ENCODE measurements at regions not wholly inside any gene's neighbourhood (a gene's known extent, or its start where the extent isn't known, plus 50 kb on each side); places are given as distances from the start of the nearest gene placed in this dataset.

DNA sequence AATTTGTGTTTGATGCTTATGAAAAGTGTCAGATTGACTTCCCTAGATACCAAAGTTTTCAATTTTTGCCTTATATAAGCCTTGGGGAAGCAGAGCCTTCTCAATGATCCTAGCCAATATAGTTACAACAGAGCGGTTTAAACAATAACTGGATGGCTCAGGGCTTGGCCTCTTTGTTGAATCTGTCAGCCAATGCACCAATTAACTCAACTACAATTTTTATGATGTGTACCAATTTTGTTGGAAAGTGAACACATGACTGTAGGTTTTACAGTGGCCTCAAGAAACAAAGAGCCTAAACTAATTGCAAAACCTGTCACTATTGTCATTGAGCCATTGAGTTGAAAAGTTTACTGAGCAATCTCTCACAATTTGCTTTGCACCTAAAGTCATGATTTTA lies 71.6 kb upstream of the RGS18 start:
- TF ChIP-seq MEIS1 (CRISPR knock-in tag; IDR thresholded peaks at IDR 0.05; ENCODE audit: borderline replicate concordance) (no peak), MTF1 (CRISPR knock-in tag; IDR thresholded peaks at IDR 0.05) (no peak), ZFP1 (CRISPR knock-in tag; IDR thresholded peaks at IDR 0.05) (no peak), ESRRA (CRISPR knock-in tag; IDR thresholded peaks at IDR 0.05; ENCODE audit: low read depth) (no peak), ATF3 (CRISPR knock-in tag; IDR thresholded peaks at IDR 0.05) (no peak), MIER3 (CRISPR knock-in tag; IDR thresholded peaks at IDR 0.05; ENCODE audit: borderline replicate concordance) (no peak), EZH2 (conservative IDR thresholded peaks at IDR 0.05; ENCODE audit: low read depth, low read length) (no peak), FOXM1 (CRISPR knock-in tag; IDR thresholded peaks at IDR 0.05) (no peak), ATF7-NPFF (CRISPR knock-in tag; IDR thresholded peaks at IDR 0.05; ENCODE audit: low read depth) (no peak), HNRNPL (IDR thresholded peaks at IDR 0.05; ENCODE audit: low read depth, low read length) (no peak), ZFAT (CRISPR knock-in tag; conservative IDR thresholded peaks at IDR 0.05) (no peak)

All from HepG2 (cell line).